Heart left ventricle (tissue), 16 donors: ENCODE measurements at regions not wholly inside any gene's neighbourhood (a gene's known extent, or its start where the extent isn't known, plus 50 kb on each side); places are given as distances from the start of the nearest gene placed in this dataset.

Experiments
- ATAC-seq, 4 donors: fragments of 200-7000 bp; cut with Tn5 transposase; one replicate each; pipeline ENCODE4 v1.9.1; 2020 to 2022; ENCODE audit warnings: moderate library complexity in 4 of 4, mild to moderate bottlenecking in 3 of 4, moderate number of reproducible peaks in 1 of 4
- DNase-seq, 5 donors: peaks; one replicate each; pipeline ENCODE4 v3.0.0-alpha.2; 2020
- H3K27ac ChIP-seq, 12 donors: fragments of 200-600 bp; sonication (generic) in 4 of 12; one replicate each; pipeline versions ENCODE4 v1.5.0 to v1.8.0; 2016 to 2022; ENCODE audit warnings: mild to moderate bottlenecking in 2 of 12
- H3K27me3 ChIP-seq, 9 donors: fragments of 200-600 bp; sonication (generic) in 2 of 9; one replicate each; pipeline versions ENCODE4 v1.5.1 to v1.8.0; 2016 to 2022; ENCODE audit warnings: mild to moderate bottlenecking in 3 of 9
- H3K36me3 ChIP-seq, 9 donors: fragments of 200-600 bp; sonication (generic) in 2 of 9; one replicate each; pipeline versions ENCODE4 v1.5.0 to v1.8.0; 2018 to 2022; ENCODE audit warnings: mild to moderate bottlenecking in 2 of 9
- H3K4me1 ChIP-seq, 12 donors: fragments of 200-600 bp; sonication (generic) in 4 of 12; one replicate each; pipeline versions ENCODE4 v1.5.0 to v1.8.0; 2016 to 2022; ENCODE audit warnings: mild to moderate bottlenecking in 3 of 12
- H3K4me3 ChIP-seq, 12 donors: fragments of 200-600 bp; sonication (generic) in 4 of 12; one replicate each; pipeline versions ENCODE4 v1.5.0 to v1.8.0; 2017 to 2022; ENCODE audit warnings: mild to moderate bottlenecking in 9 of 12, moderate library complexity in 4 of 12
- H3K9me3 ChIP-seq, 12 donors: fragments of 200-600 bp; sonication (generic) in 4 of 12; one replicate each; pipeline versions ENCODE4 v1.5.0 to v1.8.0; 2016 to 2022; ENCODE audit warnings: mild to moderate bottlenecking in 1 of 12
- POLR2A ChIP-seq, 2 donors: fragments of 450-650 bp; IDR thresholded peaks; one replicate each; pipeline ENCODE4 v1.6.1; 2017; ENCODE audit warnings: antibody characterized with exemption in 2 of 2, mild to moderate bottlenecking in 2 of 2, moderate library complexity in 2 of 2
- WGBS, 4 donors: extraction: QIAGEN DNeasy Blood & Tissue Kit in 2 of 4; methylation state at CpG; one replicate each; pipeline versions ENCODE4 v1.1.5 to v1.1.7; 2013 to 2018; 5-methylcytosine and 5-hydroxymethylcytosine counted together
- intact Hi-C, 10 donors: fragments of 100-400 bp; cut with DNase I; formaldehyde crosslinking; loops; one replicate each; pipeline versions ENCODE4 v1.11.1 to v1.14.2; 2022
- TF ChIP-seq, protein P1 (sequence below), 12 donors: fragments of 200-600 bp; sonication (generic) in 4 of 12; IDR thresholded peaks; one replicate each; pipeline versions ENCODE4 v1.5.0 to v1.8.0; 2018 to 2022; ENCODE audit warnings: antibody characterized with exemption in 12 of 12, mild to moderate bottlenecking in 5 of 12
- donor health status: ischemic (EF 13 %, LVEDD 7.1; RV severe dilation, severe dysfunction).
- donor health status: healthy with polysubstance abuse.
- donor health status: DM: no; HTN: yes; CAD: no.
- donor health status: DM: no; HTN: no; CAD: no.
- donor health status: ischemic (EF 25% LVEDD 6.9; RV normal size, moderate dysfunction).
- donor health status: ischemic (EF 25% LVEDD 5.7; RV mildly dilated, moderate dysfunction).
- donor health status: healthy.
- donor health status: DM: yes; HTN: yes; CAD: no.
- donor health status: ischemic (EF 35%, LVEDD 5.7; RV mildly dilated, moderate dysfunction).
- donor health status: nonischemic (EF 11% LVEDD 7.7; RV severe dilation, severe dysfunction).
- donor health status: DM: yes; HTN: yes; CAD: no.
- donor health status: PGD.
- donor health status: ischemic (EF 29% LVEDD 5.4; RV normal size, mild dysfunction).
- donor health status: nonischemic (EF 23%, LVEDD 6.1; RV moderate dilation, normal function).

GRCh38 chr5:141788296-141788970 lies 89.8 kb downstream of the PCDH1 start:
- H3K36me3 ChIP-seq, result no peaks in the 10 kb centered on the region
- DNase-seq (no peak), ATAC-seq (no peak)
- H3K4me3 ChIP-seq, result no peak overlapping the region
- no peak overlapping the region for H3K27ac ChIP-seq
- H3K27me3 ChIP-seq, result no peaks in the 10 kb centered on the region
- 69 to 77% (median 73%) methylated on average over 6 of the region's 6 CpGs for WGBS, 4 donors
- no peak for TF ChIP-seq POLR2A (IDR thresholded peaks at IDR 0.05)
- TF ChIP-seq, protein P1, sequence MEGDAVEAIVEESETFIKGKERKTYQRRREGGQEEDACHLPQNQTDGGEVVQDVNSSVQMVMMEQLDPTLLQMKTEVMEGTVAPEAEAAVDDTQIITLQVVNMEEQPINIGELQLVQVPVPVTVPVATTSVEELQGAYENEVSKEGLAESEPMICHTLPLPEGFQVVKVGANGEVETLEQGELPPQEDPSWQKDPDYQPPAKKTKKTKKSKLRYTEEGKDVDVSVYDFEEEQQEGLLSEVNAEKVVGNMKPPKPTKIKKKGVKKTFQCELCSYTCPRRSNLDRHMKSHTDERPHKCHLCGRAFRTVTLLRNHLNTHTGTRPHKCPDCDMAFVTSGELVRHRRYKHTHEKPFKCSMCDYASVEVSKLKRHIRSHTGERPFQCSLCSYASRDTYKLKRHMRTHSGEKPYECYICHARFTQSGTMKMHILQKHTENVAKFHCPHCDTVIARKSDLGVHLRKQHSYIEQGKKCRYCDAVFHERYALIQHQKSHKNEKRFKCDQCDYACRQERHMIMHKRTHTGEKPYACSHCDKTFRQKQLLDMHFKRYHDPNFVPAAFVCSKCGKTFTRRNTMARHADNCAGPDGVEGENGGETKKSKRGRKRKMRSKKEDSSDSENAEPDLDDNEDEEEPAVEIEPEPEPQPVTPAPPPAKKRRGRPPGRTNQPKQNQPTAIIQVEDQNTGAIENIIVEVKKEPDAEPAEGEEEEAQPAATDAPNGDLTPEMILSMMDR (IDR thresholded peaks at IDR 0.05), result no peak
- intact Hi-C loops, result no loop called here
- H3K4me1 ChIP-seq, result peaks cover 0 to 7% (median 0%) of the 10 kb centered on the region in 12 donors
- H3K9me3 ChIP-seq, result no peaks in the 10 kb centered on the region

GRCh38 chr5:141787376-141787775 lies 90.8 kb downstream of the PCDH1 start:
- H3K27ac ChIP-seq, result no peak overlapping the region
- H3K4me3 ChIP-seq, result no peak overlapping the region
- DNase-seq (no peak), ATAC-seq (no peak)
- H3K36me3 ChIP-seq, result no peaks in the 10 kb centered on the region
- no peaks in the 10 kb centered on the region for H3K9me3 ChIP-seq
- peaks cover 0 to 7% (median 0%) of the 10 kb centered on the region in 12 donors for H3K4me1 ChIP-seq
- no peak for TF ChIP-seq POLR2A (IDR thresholded peaks at IDR 0.05)
- TF ChIP-seq, protein P1 (IDR thresholded peaks at IDR 0.05), result no peak
- WGBS, 4 donors, result 60 to 67% (median 65%) methylated on average over 3 of the region's 3 CpGs
- H3K27me3 ChIP-seq, result no peaks in the 10 kb centered on the region
- intact Hi-C loops, result no loop called here

DNA sequence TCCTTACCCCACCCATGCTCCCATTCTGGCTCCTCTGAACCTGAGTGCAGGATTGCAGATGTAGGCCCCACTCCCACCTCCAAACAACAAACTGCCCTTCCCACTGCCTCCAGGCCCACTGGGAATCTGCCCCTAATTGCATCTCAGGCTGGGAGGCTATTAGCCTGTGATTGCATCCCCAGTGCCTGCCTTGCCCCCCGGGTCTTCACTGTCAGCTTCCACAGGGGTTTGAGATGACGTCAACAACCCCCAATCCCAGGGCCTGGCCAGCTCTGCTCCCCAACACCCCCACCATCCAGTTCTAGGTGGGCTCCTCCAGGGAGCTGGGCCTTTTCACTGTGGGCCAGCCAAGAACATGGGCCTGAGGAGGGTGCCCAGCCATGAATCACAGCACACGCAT lies 91.5 kb downstream of the PCDH1 start:
- H3K27ac ChIP-seq, result no peak overlapping the region
- H3K27me3 ChIP-seq, result no peaks in the 10 kb centered on the region
- WGBS, 4 donors, result 91 to 94% (median 93%) methylated on average over 3 of the region's 3 CpGs
- H3K36me3 ChIP-seq, result no peaks in the 10 kb centered on the region
- intact Hi-C loops, result no loop called here
- no peak for ATAC-seq
- H3K9me3 ChIP-seq, result no peaks in the 10 kb centered on the region
- TF ChIP-seq, protein P1 (IDR thresholded peaks at IDR 0.05), result no peak
- TF ChIP-seq POLR2A (IDR thresholded peaks at IDR 0.05), result no peak
- no peak overlapping the region for H3K4me3 ChIP-seq
- no peak for DNase-seq
- peaks cover 0 to 7% (median 0%) of the 10 kb centered on the region in 12 donors for H3K4me1 ChIP-seq

DNA sequence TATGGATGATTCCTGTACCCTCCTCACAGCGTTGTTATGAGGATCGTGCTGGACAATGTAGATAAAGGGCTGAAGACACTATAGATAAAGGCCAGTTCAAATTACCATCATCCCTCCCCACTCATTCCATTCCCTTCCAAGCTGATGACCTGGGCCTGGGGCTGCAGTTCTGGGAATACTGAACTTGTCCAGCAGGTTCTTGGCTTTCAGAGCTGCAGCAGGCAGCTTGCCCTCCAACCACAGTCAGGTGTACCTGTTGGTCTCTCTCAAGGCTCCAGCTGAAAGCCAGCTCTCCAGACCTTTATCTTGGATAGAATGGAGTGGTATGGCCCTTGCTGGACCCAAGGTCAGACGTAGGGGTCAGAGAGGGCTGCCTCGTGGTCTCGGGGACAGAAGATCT lies 92.5 kb downstream of the PCDH1 start:
- TF ChIP-seq, protein P1 (IDR thresholded peaks at IDR 0.05), result no peak
- no peak for TF ChIP-seq POLR2A (IDR thresholded peaks at IDR 0.05)

More for the DNA sequence above, 92.5 kb downstream of the PCDH1 start:
- Histone ChIP-seq H3K27ac (no peak overlapping the region), H3K4me1 (peaks cover 0 to 10% (median under 1%) of the 10 kb centered on the region in 12 donors), H3K4me3 (no peak overlapping the region), H3K9me3 (no peaks in the 10 kb centered on the region), H3K36me3 (no peaks in the 10 kb centered on the region), H3K27me3 (no peaks in the 10 kb centered on the region)
- intact Hi-C loops, result no loop called here
- DNase-seq (no peak), ATAC-seq (no peak)
- WGBS, 4 donors, result 76 to 78% (median 77%) methylated on average over 5 of the region's 5 CpGs
